ENCODE measurements at regions not wholly inside any gene's neighbourhood (a gene's known extent, or its start where the extent isn't known, plus 50 kb on each side); places are given as distances from the start of the nearest gene placed in this dataset.

GRCh38 chrX:39631276-39632229 lies 466.2 kb downstream of the BCOR start:
- Mint-ChIP-seq H3K9me3 (no peaks in the 10 kb centered on the region), H3K27me3 (ENCODE audit: low read depth in 2 of 2) (no peaks in the 10 kb centered on the region), H3K27ac (no peak overlapping the region), H3K4me1 (peaks cover 11 to 16% of the 10 kb centered on the region in 2 donors), H3K4me3 (no peak overlapping the region), H3K36me3 (no peaks in the 10 kb centered on the region)
- Histone ChIP-seq H3K4me1 (ENCODE audit: control insufficient read depth, insufficient read depth, low read length) (peaks cover 14% of the 10 kb centered on the region), H3K9me3 (ENCODE audit: control insufficient read depth, insufficient read depth, low read length) (no peaks in the 10 kb centered on the region), H3K27me3 (ENCODE audit: control insufficient read depth, insufficient read depth, low read length) (no peaks in the 10 kb centered on the region), H3K36me3 (ENCODE audit: control insufficient read depth, insufficient read depth, low read length) (no peaks in the 10 kb centered on the region), H3K27ac (ENCODE audit: low read length) (no peak overlapping the region), H3K4me3 (ENCODE audit: low read length) (no peak overlapping the region)
- TF ChIP-seq, protein P1, sequence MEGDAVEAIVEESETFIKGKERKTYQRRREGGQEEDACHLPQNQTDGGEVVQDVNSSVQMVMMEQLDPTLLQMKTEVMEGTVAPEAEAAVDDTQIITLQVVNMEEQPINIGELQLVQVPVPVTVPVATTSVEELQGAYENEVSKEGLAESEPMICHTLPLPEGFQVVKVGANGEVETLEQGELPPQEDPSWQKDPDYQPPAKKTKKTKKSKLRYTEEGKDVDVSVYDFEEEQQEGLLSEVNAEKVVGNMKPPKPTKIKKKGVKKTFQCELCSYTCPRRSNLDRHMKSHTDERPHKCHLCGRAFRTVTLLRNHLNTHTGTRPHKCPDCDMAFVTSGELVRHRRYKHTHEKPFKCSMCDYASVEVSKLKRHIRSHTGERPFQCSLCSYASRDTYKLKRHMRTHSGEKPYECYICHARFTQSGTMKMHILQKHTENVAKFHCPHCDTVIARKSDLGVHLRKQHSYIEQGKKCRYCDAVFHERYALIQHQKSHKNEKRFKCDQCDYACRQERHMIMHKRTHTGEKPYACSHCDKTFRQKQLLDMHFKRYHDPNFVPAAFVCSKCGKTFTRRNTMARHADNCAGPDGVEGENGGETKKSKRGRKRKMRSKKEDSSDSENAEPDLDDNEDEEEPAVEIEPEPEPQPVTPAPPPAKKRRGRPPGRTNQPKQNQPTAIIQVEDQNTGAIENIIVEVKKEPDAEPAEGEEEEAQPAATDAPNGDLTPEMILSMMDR (IDR thresholded peaks at IDR 0.05): no peak
- no peak for ATAC-seq
- intact Hi-C loops (cut with micrococcal nuclease): no loop called here
- no peak for DNase-seq
- WGBS (ENCODE audit: insufficient coverage): 98% methylated on average over 4 of the region's 4 CpGs

DNA sequence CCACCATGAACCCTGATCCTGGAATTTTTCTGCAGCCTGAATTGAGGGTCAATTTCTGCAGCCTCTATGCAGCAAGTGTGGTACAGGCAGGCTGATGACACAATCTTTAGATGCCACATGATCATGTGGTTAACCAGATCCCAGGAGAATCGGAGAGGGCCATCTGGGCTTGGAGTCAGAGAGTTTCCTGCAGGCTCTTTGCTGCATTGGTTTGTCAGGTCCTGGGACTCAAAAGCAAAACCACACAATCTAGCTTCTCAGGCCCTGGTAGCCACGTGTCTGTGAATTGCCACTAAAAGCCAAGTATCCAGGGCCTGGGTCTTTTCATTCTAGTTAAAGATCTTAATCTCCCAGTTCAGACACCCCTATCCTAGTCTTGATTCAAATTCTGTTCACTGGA lies 464.5 kb downstream of the BCOR start:
- Mint-ChIP-seq H3K4me1 (peaks cover 11 to 16% of the 10 kb centered on the region in 2 donors), H3K36me3 (no peaks in the 10 kb centered on the region), H3K4me3 (no peak overlapping the region), H3K27me3 (ENCODE audit: low read depth in 2 of 2) (no peaks in the 10 kb centered on the region), H3K27ac (no peak overlapping the region), H3K9me3 (no peaks in the 10 kb centered on the region)
- TF ChIP-seq, protein P1 (IDR thresholded peaks at IDR 0.05): no peak
- peaks cover 14% of the 10 kb centered on the region for H3K4me1 ChIP-seq (ENCODE audit: control insufficient read depth, insufficient read depth, low read length)
- no peak overlapping the region for H3K4me3 ChIP-seq (ENCODE audit: low read length)
- intact Hi-C loops (cut with micrococcal nuclease): no loop called here
- H3K27me3 ChIP-seq (ENCODE audit: control insufficient read depth, insufficient read depth, low read length): no peaks in the 10 kb centered on the region
- WGBS (ENCODE audit: insufficient coverage): 29% methylated on average over 2 of the region's 2 CpGs
- no peak overlapping the region for H3K27ac ChIP-seq (ENCODE audit: low read length)
- no peak for ATAC-seq
- no peak for DNase-seq
- H3K36me3 ChIP-seq (ENCODE audit: control insufficient read depth, insufficient read depth, low read length): no peaks in the 10 kb centered on the region
- no peaks in the 10 kb centered on the region for H3K9me3 ChIP-seq (ENCODE audit: control insufficient read depth, insufficient read depth, low read length)

DNA sequence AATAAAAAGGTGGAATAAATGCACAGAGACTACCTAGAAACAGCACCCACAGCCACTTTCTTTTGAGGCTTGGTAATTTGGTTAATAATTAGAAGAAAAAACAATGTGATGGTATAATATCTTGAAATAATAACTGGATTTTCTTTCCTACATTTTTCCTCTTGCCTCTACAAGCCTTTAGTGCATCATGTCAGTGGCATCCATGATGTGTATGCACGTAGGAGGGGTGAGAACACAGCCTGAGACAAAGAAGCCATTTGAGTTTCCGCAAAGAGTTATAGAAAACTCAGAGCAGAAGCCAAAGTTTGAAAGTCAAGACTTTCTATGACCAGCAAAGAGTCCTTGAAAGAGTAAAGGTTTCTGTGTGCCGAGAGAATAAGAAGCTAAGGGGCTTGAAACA lies 461.3 kb downstream of the BCOR start:
- no peak overlapping the region for H3K27ac Mint-ChIP-seq
- no peak overlapping the region for H3K4me3 ChIP-seq (ENCODE audit: low read length)
- no peaks in the 10 kb centered on the region for H3K9me3 Mint-ChIP-seq
- no peaks in the 10 kb centered on the region for H3K36me3 ChIP-seq (ENCODE audit: control insufficient read depth, insufficient read depth, low read length)
- no peak overlapping the region for H3K4me3 Mint-ChIP-seq
- TF ChIP-seq, protein P1 (IDR thresholded peaks at IDR 0.05): no peak
- no peaks in the 10 kb centered on the region for H3K36me3 Mint-ChIP-seq
- no peak overlapping the region for H3K27ac ChIP-seq (ENCODE audit: low read length)
- no peaks in the 10 kb centered on the region for H3K9me3 ChIP-seq (ENCODE audit: control insufficient read depth, insufficient read depth, low read length)
- DNase-seq (no peak), ATAC-seq (no peak)
- no peaks in the 10 kb centered on the region for H3K4me1 ChIP-seq (ENCODE audit: control insufficient read depth, insufficient read depth, low read length)
- peaks cover 0 to under 1% of the 10 kb centered on the region in 2 donors for H3K4me1 Mint-ChIP-seq
- intact Hi-C loops (cut with micrococcal nuclease): no loop called here
- no peaks in the 10 kb centered on the region for H3K27me3 ChIP-seq (ENCODE audit: control insufficient read depth, insufficient read depth, low read length)
- H3K27me3 Mint-ChIP-seq (ENCODE audit: low read depth in 2 of 2): no peaks in the 10 kb centered on the region
- WGBS (ENCODE audit: insufficient coverage): 79% methylated on average over 3 of the region's 3 CpGs

All from natural killer cell (primary cell).